Brain pericyte (primary cell): ENCODE measurements at regions not wholly inside any gene's neighbourhood (a gene's known extent, or its start where the extent isn't known, plus 50 kb on each side); places are given as distances from the start of the nearest gene placed in this dataset.

Experiments used
- DNase-seq: peaks from one replicate; pipeline ENCODE4 v3.0.0-alpha.2; 2012; ENCODE audit warnings: low read depth, low spot score

GRCh38 chr2:12282780-12283695 lies 433.7 kb upstream of the TRIB2 start:
- no peak for DNase-seq

DNA sequence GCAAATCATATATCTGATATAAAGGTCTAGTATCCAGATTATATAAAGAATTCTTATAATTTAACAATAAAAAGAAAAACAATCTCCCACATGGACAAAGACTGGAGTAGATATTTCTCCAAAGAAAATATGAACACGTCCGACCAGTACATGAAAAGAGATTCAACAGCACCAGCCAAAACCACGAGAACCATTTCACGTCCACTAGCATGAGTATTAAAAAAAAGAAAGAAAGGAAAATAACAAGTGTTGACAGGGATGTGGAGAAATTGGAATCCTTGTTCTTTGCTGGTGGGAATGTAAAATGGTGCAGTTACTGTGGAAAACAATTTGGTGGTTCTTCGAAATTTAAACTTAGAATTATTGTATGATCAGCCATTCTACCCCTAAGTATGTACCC lies 432.7 kb upstream of the TRIB2 start:
- DNase-seq = no peak

DNA sequence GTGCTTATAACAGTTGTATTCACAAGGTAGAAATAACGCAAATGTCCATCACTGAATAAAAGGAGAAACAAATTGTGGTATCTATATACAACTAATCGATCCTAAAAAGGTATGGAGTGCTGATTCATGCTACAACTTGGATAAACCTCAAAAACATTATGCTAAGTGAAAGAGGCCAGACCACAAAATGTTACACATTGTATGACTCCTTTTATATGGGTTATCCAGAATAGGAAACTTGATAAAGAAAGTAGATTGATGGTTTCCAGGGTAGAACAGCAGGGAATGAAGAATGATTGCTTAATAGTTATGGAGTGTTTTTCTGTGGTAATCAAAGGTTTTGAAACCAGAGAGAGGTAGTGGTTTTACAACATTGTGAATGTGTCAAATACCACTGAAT lies 432.2 kb upstream of the TRIB2 start:
- DNase-seq = no peak

DNA sequence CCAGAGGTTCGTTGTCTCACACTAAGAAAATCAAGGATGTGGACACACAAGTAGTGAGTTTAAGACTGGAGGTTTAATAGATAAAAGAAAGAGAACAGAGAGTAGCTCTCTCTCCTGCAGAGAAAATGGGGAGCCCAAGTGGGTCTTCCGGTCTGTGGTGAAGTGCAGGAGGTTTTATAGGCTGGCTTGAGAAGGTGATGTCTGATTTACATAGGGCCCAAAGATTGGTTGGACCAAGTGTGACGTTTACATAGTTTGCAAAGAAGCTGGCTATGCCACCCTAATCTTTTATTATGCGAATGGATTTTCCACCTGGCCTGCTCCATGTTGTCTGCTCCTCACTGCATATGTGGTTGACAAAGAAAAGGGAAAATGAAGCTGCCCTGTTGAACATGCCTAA lies 430.4 kb upstream of the TRIB2 start:
- no peak for DNase-seq

DNA sequence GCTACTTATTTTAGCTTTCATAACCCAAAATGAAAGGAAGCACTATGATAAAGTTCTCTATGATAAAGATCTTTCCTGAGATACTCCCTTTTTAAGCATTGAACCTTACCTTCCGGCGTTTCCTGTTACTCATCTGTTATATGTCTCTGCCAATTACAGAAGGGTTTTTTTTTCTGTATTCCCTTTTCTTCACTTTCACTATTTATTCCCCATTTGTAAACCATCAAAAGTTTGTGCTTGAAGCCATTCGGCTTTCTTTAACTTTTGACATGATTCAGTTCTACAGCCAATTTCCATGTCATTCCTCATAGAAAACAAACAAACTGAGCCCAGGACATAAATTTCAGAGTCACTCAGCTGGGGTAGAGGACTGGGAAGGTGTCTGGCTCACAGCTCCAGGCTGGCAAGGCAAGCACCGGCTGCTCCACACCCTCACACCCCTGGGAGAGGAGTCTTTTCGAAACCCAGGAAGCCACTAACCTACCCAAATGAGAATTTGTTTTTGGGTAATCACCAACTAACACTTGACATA lies 429.4 kb upstream of the TRIB2 start:
- DNase-seq = no peak

DNA sequence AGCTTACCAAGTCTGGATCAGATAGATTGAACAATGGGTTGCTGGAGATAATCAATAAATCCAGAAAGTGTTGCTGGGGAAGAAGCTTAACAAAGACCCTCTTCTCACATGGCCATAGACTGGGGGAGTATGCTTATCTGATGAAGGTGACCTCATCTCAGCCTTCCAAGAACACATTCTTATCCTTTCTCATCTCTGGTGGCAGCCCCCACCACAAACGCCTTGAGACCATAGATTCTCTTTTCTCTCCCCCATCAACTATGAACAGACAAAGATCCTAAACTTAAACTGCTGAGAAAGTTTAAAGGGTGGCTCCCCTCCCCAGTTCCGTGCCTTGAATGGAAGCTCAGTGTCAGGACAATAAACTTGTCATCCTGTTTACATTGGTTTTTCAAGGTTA lies 428.7 kb upstream of the TRIB2 start:
- no peak for DNase-seq

- DNase-seq = no peak
These were observed 427.5 kb upstream of the TRIB2 start for GRCh38 chr2:12289120-12289802.

DNA sequence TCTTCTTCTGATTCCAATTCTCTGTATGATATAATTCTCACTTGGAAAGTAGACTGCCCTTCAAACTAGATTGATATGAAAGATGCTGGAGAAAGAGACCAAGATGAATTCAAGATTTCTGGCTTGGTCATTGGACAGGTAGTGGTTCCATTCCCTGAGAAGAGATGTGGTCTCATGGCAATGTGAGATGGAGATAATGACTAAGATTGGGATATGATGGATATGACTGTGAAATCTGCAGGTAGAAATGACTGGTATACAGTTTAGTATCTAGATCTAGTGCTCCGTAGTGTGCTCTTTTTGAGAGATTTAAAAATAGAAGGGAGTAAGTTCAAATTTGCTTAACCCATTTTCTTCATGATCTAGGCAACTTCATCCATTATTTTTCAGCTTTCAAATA lies 425.4 kb upstream of the TRIB2 start:
- DNase-seq = no peak

- DNase-seq = no peak
These were observed 422.9 kb upstream of the TRIB2 start for GRCh38 chr2:12293874-12294273.

GRCh38 chr2:12295856-12296519 lies 420.7 kb upstream of the TRIB2 start:
- DNase-seq = no peak

DNA sequence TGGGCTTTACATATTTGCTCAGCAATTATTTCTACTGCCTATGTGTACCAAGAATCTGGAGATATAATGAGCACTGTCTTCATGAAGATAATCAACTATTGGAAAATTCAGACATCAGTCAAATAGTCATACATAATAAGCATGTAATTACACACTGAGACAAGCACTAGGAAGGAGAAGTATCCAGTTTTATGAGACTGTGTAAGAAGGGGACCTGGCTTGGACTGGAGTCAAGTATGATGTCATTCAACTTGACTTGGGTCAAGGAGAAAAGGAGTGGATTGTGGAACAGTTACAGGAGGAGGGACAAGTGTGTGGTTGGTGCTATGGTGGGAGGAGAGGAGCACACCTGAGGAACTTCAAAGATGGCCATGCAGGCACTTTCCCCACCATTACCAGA lies 419.8 kb upstream of the TRIB2 start:
- no peak for DNase-seq

- no peak for DNase-seq
These were observed 418.4 kb upstream of the TRIB2 start for GRCh38 chr2:12298352-12298751.

DNA sequence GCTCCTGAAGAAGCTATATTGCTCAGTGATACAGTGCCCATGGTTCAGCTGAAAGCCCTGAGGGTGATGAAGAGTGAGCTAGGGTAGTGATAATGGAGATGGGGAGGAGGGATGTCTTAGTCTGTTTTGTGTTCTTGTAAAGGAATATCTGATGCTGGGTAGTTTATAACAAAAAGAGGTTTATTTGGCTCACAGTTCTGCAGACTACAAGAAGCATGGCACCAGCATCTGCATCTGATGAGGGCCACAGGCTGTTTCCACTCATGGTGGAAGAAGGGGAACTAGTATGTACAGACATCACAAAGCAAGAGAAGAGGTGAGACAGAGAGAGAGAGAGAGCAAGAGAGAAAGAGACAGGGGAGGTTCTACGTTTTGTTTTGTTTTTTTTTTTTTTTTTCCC lies 417.3 kb upstream of the TRIB2 start:
- no peak for DNase-seq

- DNase-seq = no peak
These were observed 416.6 kb upstream of the TRIB2 start for GRCh38 chr2:12300019-12300602.

DNA sequence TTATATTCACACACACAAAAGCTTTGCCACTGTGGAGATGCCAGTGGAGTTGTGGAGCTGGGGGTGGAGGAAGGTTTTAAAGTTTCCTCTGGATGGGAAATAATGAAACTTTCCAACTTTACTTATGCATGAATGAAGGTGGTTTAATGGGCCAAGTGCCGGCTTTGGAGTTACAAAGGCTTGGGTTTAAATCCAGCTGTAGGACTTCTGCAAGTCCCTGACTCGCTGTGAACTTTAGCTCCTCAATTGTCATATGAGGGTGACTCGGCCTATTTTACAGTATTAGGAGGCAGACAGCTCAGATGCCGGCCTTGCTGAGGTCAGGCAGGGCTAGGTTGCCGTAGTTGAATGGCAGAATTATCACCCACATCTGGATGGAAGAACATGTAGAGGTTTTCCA lies 415.8 kb upstream of the TRIB2 start:
- DNase-seq = no peak

DNA sequence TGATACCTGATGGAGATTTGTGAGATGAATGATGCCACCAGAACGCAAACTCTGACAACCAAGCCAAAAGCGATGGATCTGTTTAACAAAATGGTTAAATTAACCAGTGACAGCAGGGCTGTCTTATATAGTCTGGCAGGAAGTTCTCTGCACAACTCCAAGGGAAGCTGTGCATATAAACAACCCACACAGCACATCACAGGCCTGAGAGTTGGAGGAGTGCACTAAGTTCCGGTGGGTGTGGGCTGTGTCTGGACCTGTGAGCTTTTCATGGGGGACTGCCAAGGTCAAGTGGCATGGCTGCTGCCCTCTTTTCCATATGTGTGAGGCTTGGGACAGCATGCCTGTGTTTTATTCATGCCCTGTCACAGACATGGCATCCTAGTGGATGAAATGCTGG lies 414.6 kb upstream of the TRIB2 start:
- DNase-seq = no peak

GRCh38 chr2:12302691-12303090 lies 414.0 kb upstream of the TRIB2 start:
- no peak for DNase-seq

DNA sequence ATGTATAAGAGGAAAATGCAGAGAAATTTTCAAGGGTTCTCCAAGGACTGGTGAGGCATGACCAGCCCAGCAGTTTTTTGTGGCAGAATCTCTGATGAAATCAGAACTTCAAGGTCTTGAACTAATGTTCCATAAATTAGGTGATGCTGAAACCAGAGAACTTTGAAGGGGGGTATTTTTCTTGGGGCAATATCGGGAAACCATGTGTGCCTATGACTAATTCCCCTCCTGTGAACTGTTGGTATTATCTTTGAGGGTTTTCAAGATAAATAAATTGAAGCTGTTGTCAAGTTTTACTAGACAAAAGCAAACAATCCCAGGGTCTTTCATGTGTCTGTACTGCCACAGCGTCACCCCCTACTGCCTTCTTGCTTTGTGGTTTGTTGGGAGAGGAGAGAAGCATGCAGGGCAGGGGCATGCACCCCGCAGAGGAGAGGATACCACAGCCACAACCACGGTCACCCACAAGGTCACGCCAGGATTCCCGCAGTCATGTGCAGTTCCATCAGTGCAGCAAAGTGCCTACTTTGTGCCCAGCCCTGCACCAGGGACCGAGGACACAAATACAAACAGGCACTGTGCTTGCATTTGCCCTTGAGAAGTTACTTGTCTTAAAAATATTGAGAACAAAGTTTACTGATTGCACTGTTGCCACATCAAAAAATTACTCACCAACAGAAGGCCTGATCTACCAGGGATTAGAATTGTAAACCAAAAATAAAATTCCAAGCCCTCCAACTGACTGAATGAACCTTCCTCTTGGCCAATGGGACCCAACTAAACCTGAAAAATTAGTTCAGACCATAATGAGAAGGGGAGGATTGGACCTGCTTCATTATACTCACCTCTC lies 413.3 kb upstream of the TRIB2 start:
- DNase-seq = peak; percentile 98

DNA sequence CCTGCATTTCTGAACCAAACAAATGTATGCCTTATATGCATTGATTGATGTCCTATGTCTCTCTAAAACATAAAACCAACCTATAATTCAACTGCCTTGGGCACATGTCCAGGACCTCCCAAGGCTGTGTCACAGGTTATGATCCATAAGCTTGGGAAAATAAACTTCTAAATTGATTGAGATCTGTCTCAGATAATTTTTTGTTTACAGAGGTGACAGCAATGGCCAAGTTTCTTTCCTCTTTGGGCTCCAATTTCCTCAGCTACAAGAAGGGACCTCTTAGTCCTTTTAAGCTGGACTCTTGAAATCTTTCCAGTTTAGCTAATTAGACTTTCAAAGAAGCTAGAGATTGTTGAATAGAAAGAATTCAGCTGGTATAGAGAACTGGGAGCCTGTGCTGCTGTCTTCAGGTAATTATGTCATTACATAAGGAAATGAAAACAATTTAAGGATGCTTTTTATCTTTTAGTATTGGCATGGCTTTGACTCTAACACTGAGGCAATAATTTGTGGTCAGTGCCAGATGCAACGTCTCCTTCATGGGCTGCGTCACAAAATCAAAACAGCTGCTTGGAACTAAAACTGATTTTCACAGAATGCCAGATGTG lies 412.1 kb upstream of the TRIB2 start:
- DNase-seq = no peak

GRCh38 chr2:12305931-12306330 lies 410.8 kb upstream of the TRIB2 start:
- DNase-seq = no peak

DNA sequence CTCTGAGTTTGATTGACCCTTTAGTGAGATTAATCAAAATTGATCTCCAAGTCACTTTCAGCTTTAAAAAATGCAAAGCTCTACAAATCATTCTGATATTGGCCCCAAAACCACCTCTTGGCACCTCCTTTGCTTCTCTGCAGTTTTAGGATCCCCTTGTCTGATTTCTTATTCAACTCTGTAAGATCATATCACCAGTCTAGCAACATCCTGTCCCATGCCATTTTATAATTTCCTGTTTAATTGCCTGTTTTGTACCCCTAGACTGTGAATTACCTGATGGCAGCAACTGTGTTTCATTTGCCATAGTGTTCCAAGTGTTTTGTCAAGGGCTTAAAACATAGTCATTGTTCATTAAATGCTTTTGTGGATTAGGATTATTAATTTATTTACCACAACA lies 406.3 kb upstream of the TRIB2 start:
- no peak for DNase-seq
